ENCODE measurements at regions not wholly inside any gene's neighbourhood (a gene's known extent, or its start where the extent isn't known, plus 50 kb on each side); places are given as distances from the start of the nearest gene placed in this dataset.

DNA sequence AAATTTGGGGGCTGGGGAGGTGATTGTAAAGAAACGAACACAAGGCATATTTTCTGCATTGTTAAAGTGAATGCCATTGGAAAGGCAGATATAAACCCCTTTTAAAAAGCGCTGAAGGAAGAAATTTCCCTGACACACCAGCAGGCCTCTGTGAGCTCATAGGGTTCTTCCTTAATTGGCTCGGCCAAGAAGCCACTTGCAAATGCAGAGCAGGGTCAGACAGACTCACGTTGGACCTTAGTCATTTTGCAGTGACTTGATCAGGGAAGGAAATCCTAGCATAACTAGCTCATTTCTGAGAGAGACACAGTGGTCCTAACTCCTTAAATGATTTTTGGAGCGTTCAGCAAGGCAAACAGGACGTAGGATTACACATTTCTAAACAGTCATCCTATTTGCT, 1461.4 kb downstream of the GATA3 start:
- H3K9ac ChIP-seq (replicated peaks; ENCODE audit: extremely low read depth, insufficient read depth, low read length): no peak overlapping the region
- ChIA-PET POLR2A (no interaction called here), CTCF (no interaction called here)
- no peaks in the 10 kb centered on the region for H3K4me1 ChIP-seq (ENCODE audit: control insufficient read depth, extremely low read depth, insufficient read depth, low read length)
- H3K9me3 ChIP-seq (replicated peaks; ENCODE audit: control insufficient read depth, insufficient read depth, low read length): no peaks in the 10 kb centered on the region
- intact Hi-C loops (cut with micrococcal nuclease) (no loop called here), dilution Hi-C loops (cut with MboI; ENCODE audit: extremely low pct_ligation_motif_present, low sequenced_read_pairs) (no loop called here)
- TF ChIP-seq, protein P1, sequence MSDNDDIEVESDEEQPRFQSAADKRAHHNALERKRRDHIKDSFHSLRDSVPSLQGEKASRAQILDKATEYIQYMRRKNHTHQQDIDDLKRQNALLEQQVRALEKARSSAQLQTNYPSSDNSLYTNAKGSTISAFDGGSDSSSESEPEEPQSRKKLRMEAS (IDR thresholded peaks at IDR 0.05; ENCODE audit: insufficient read depth, insufficient read length): no peak
- TF ChIP-seq POLR2AphosphoS5 (IDR thresholded peaks at IDR 0.05; ENCODE audit: insufficient read depth, low read depth, low read length): no peak
- TF ChIP-seq, protein P2, sequence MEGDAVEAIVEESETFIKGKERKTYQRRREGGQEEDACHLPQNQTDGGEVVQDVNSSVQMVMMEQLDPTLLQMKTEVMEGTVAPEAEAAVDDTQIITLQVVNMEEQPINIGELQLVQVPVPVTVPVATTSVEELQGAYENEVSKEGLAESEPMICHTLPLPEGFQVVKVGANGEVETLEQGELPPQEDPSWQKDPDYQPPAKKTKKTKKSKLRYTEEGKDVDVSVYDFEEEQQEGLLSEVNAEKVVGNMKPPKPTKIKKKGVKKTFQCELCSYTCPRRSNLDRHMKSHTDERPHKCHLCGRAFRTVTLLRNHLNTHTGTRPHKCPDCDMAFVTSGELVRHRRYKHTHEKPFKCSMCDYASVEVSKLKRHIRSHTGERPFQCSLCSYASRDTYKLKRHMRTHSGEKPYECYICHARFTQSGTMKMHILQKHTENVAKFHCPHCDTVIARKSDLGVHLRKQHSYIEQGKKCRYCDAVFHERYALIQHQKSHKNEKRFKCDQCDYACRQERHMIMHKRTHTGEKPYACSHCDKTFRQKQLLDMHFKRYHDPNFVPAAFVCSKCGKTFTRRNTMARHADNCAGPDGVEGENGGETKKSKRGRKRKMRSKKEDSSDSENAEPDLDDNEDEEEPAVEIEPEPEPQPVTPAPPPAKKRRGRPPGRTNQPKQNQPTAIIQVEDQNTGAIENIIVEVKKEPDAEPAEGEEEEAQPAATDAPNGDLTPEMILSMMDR (IDR thresholded peaks at IDR 0.05; ENCODE audit: extremely low read depth in 1 of 2, insufficient read depth in 1 of 2, low read depth in 1 of 2, low read length in 2 of 2): no peak
- TF ChIP-seq MYC (IDR thresholded peaks at IDR 0.05; ENCODE audit: low read depth, low read length): no peak
- TF ChIP-seq POLR2A (IDR thresholded peaks at IDR 0.05; ENCODE audit: low read depth, low read length): no peak
- TF ChIP-seq JUN (IDR thresholded peaks at IDR 0.05; ENCODE audit: borderline replicate concordance, insufficient read depth, insufficient read length, low read depth): no peak
- no peaks in the 10 kb centered on the region for H3K36me3 ChIP-seq (ENCODE audit: control insufficient read depth in 2 of 2, extremely low read depth in 1 of 2, insufficient read depth in 2 of 2, low read length in 2 of 2)
- DNase-seq (ENCODE audit: low read depth, low spot score): no peak
- no peak overlapping the region for H3K4me2 ChIP-seq (ENCODE audit: insufficient read depth, low read length)
- H3K27ac ChIP-seq (ENCODE audit: insufficient read depth, low read depth, low read length): no peak overlapping the region
- H3K4me3 ChIP-seq (replicated peaks in 1 of 3; ENCODE audit: insufficient read depth in 1 of 3, low read depth in 1 of 3, low read length in 3 of 3): no peak overlapping the region
- no peak overlapping the region for H2AFZ ChIP-seq (ENCODE audit: low read depth, low read length)
- H4K20me1 ChIP-seq (replicated peaks; ENCODE audit: control insufficient read depth, extremely low read depth, insufficient read depth, low read length): no peaks in the 10 kb centered on the region
- no peak for FAIRE-seq
- no TSS peak for BruUV-seq (replicated peaks)
- H3K27me3 ChIP-seq (ENCODE audit: control insufficient read depth in 2 of 2, insufficient read depth in 2 of 2, low read length in 2 of 2): no peaks in the 10 kb centered on the region
- no peaks in the 10 kb centered on the region for H3K9me1 ChIP-seq (replicated peaks; ENCODE audit: control insufficient read depth, extremely low read depth, insufficient read depth, low read length)
- no peaks in the 10 kb centered on the region for H3K79me2 ChIP-seq (ENCODE audit: control insufficient read depth, insufficient read depth, low read length)

DNA sequence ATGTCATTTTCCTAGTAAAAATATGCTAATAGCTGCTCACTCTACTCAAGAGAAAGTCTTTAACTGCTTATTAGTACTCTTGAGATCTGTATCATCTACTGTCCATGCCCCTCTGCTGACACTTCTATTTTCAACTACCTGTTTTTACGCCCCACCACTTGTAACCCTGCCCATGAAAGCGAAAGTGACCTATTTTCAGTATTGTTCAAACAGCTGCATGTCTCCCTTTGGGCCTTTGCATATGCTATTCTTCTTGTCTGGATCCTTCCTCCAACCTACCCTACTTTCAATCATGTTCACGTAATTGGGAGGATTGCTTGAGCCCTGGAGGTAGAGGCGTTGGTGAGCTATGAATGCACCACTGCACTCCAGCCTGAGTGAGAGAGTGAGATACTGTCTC, 1481.3 kb downstream of the GATA3 start:
- FAIRE-seq (no peak), DNase-seq (ENCODE audit: low read depth, low spot score) (no peak)
- no peaks in the 10 kb centered on the region for H3K79me2 ChIP-seq (ENCODE audit: control insufficient read depth, insufficient read depth, low read length)
- intact Hi-C loops (cut with micrococcal nuclease): no loop called here
- no peak overlapping the region for H3K9ac ChIP-seq (replicated peaks; ENCODE audit: extremely low read depth, insufficient read depth, low read length)
- H2AFZ ChIP-seq (ENCODE audit: low read depth, low read length): no peak overlapping the region
- BruUV-seq (replicated peaks): no TSS peak
- H3K9me3 ChIP-seq (replicated peaks; ENCODE audit: control insufficient read depth, insufficient read depth, low read length): no peaks in the 10 kb centered on the region
- H3K27ac ChIP-seq (ENCODE audit: insufficient read depth, low read depth, low read length): no peak overlapping the region
- H4K20me1 ChIP-seq (replicated peaks; ENCODE audit: control insufficient read depth, extremely low read depth, insufficient read depth, low read length): no peaks in the 10 kb centered on the region
- POLR2A ChIA-PET: no interaction called here
- CTCF ChIA-PET: no interaction called here
- TF ChIP-seq POLR2AphosphoS5 (IDR thresholded peaks at IDR 0.05; ENCODE audit: insufficient read depth, low read depth, low read length) (no peak), EZH2 (IDR thresholded peaks at IDR 0.05; ENCODE audit: borderline replicate concordance, low read depth, low read length, severe bottlenecking) (no peak), JUN (IDR thresholded peaks at IDR 0.05; ENCODE audit: borderline replicate concordance, insufficient read depth, insufficient read length, low read depth) (no peak), POLR2A (IDR thresholded peaks at IDR 0.05; ENCODE audit: low read depth, low read length) (no peak), FOS (IDR thresholded peaks at IDR 0.05; ENCODE audit: borderline replicate concordance, insufficient read depth, low read length) (no peak), GATA2 (IDR thresholded peaks at IDR 0.05; ENCODE audit: insufficient read depth, insufficient read length, low read depth, low read length) (no peak), MYC (IDR thresholded peaks at IDR 0.05; ENCODE audit: low read depth, low read length) (no peak)
- TF ChIP-seq, protein P2 (IDR thresholded peaks at IDR 0.05; ENCODE audit: extremely low read depth in 1 of 2, insufficient read depth in 1 of 2, low read depth in 1 of 2, low read length in 2 of 2): no peak
- TF ChIP-seq, protein P1 (IDR thresholded peaks at IDR 0.05; ENCODE audit: insufficient read depth, insufficient read length): no peak
- no peak overlapping the region for H3K4me2 ChIP-seq (ENCODE audit: insufficient read depth, low read length)
- no peaks in the 10 kb centered on the region for H3K4me1 ChIP-seq (ENCODE audit: control insufficient read depth, extremely low read depth, insufficient read depth, low read length)
- H3K4me3 ChIP-seq (replicated peaks in 1 of 3; ENCODE audit: insufficient read depth in 1 of 3, low read depth in 1 of 3, low read length in 3 of 3): no peak overlapping the region
- dilution Hi-C loops (cut with MboI; ENCODE audit: extremely low pct_ligation_motif_present, low sequenced_read_pairs): no loop called here
- no peaks in the 10 kb centered on the region for H3K9me1 ChIP-seq (replicated peaks; ENCODE audit: control insufficient read depth, extremely low read depth, insufficient read depth, low read length)
- no peaks in the 10 kb centered on the region for H3K27me3 ChIP-seq (ENCODE audit: control insufficient read depth in 2 of 2, insufficient read depth in 2 of 2, low read length in 2 of 2)
- H3K36me3 ChIP-seq (ENCODE audit: control insufficient read depth in 2 of 2, extremely low read depth in 1 of 2, insufficient read depth in 2 of 2, low read length in 2 of 2): no peaks in the 10 kb centered on the region

Measured in endothelial cell of umbilical vein (primary cell).